Epidermal melanocyte (primary cell): ENCODE measurements at regions not wholly inside any gene's neighbourhood (a gene's known extent, or its start where the extent isn't known, plus 50 kb on each side); places are given as distances from the start of the nearest gene placed in this dataset.
"Not testable (repeated sequence)": the region's sequence is repeated elsewhere in the genome, so short reads cannot be mapped to it uniquely, and the experiment has no call there.

Experiments
- DNase-seq: peaks from one replicate; pipeline ENCODE4 v3.0.0; 2011; ENCODE audit warnings: low spot score; ENCODE audit not compliant: insufficient read length

DNA sequence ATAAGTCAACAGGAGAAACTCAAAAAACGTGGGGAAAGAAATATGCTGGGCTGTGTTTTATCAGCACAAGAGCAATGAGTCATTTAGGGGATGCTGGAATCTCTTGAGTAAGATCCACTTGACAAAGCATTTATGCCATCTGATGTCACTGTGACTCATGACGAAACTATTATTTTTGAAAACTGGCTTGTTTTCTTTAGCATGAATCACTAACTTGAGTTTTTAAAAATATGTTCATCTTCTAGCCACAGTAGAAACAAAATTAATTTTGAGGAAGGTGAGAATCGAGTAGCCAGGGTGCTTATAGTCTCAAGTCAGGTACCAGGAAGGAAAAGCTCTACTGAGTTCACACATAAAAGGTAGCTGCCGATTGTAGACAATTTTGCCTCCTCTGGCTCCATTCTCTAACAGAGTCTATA, 456.2 kb upstream of the MGAT4C start:
- DNase-seq, result peak; percentile 46

DNA sequence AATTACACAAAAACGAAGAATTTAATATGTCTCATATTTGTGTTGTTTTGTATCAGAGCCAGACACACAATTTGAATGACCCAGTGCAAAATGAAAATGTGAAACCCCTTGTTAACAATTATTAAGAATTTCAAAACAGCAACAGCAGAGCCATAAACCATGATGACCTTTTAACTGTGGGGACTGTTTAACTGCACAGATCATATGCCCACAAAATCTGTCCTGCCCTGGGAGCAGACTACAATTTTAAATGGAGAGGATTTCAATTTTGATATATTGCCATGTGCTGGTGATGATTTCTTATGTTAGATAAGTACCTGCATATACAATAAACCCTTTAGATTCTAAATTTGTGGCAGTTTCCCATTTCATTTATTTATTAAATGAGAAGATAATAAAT, 455.5 kb upstream of the MGAT4C start:
- DNase-seq, result no peak

DNA sequence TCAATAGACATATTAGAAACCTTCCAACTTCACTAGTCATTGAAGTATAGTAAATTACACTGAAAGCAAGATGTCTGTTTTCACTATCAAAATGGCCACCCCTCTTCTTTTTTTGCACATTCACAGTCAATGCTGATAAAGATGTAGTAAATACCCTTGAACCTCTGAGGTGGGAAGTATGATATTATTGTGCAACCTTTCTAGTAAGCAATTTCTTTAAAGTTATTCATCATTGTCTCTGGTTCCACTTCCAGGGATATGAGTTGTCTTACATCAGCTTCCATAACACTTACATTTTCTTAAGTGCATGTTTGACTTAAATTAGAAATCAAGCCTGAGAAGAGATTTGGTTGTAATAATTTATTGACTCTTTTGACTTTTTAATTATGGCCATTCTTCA, 453.9 kb upstream of the MGAT4C start:
- no peak for DNase-seq

DNA sequence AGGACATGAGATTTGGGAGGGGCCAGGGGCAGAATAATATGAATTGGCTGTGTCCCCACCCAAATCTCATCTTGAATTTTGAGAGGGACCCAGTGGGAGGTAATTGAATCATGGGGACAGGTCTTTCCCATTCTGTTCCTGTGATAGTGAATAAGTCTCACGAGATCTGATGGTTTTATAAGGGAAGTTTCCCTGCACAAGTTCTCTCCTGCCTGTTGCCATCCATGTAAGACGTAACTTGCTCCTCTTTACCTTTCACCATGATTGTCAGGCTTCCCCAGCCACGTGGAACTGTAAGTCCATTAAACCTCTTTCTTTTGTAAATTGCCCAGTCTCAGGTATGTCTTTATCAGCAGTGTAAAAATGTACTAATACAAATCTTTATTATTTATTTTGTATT, 452.8 kb upstream of the MGAT4C start:
- DNase-seq, result not testable (repeated sequence)

DNA sequence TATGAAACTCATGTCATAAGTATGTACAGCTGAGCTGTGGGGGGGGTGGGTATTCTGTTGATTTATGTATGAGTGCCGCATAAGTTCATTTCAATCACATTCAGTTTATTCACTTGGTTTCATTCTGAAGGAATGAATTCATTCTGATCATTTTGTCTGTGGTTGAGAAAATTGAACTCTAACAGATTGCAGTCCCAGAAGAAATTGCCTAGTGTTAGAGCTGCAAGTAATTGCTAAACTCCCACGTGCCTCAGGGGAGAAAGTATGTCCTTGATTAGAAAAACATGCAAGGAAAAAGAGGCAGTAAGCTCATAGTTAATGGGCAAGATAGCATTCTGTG, 442.4 kb upstream of the MGAT4C start:
- DNase-seq, result no peak

DNA sequence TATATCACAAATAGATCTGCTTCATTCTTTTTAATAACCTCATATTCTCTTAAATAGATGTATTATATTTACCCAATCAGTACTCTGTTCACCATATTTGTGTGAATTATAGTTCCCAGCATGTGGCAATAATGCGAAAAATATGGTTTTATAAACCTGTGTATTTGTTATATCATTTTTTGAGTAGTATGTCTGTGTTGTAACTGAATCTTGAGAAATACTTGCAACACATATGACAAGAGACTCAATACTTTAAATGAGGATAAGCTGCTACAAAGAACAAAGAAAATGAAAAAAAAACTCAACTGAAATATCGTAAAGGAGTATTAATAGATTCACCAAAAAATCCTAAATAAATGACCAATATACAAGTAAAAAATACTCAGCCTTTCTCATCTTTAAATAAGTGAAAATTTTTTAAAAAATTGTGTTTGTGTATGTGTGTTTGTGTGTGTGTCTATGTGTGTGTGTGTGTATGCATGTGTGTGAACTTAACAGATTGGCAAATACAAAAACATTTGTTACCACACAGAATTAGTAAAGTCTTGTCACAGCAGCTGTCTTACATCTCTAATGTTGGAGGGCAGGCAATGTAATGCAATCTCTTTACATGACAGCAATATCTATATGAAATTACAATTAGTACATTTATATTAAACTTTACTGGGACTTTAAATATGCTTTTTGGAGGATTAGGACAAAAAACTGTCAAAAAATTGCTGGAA, 441.9 kb upstream of the MGAT4C start:
- DNase-seq, result no peak

DNA sequence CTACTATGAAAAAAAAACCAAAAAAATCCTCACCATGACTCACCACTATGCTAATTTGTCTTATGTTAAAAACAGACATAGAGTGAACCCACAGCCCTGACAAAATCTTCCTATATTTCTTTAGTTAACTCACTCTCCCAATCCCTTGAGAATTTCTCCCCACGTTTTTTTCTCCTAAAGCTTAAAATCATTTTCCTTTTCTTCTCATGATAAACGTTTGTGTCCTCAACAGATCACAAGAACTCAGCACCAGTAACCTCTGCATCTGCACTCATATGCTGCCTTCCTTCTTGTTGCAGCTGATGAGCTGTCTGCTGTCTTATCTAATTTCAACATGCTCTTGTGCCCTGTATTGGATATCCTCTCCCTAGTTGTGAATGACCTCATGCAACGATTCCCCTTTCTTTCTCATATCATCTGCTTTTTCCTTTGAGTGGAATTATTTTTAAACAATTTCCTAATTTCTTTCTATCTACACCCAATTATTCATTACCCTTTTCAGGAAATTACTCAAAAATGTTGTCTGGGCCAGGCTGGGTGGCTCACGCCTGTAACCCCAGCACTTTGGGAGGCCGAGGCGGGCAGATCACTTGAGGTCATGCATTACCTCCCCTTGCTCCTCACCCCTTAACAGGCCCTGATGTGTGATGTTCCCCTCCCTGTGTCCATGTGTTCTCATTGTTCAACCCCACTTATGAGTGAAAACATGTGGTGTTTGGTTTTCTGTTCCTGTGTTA, 427.5 kb upstream of the MGAT4C start:
- no peak for DNase-seq

DNA sequence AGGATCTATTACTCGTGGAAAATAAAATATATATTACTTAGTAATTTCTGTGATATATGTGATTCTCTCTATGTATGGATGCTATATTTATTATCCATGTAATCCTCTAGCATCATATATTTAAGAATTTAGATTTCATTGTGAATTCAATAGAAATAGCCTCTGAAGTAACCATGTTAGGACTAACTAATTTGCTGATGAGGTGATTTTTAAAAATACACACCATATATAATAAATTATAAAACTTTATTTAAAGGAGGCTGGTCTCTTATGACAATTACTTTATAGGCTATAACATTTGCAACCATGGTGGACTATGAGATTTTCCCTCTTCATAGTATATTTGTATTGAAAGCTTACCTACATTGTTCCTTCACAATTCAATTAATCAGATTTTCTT, 424.9 kb upstream of the MGAT4C start:
- no peak for DNase-seq

DNA sequence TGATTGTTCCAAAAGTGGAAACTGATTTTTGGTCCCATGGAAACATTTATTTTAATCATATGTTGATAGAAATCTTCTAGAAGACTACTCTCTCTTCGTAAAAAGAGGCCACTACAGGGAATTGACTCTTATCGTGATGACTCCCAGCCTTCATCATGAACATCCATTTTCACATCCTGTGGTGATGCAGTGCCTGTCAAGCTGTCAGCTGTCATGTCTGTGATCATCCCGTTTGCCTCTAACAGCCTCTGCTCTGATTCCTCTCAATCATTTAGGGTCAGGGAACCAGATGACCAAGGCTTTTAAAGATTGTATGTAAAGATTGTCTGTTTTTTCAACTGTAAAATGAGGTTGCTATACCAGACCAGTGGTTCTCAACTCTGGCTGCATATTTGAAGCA, 419.0 kb upstream of the MGAT4C start:
- no peak for DNase-seq

DNA sequence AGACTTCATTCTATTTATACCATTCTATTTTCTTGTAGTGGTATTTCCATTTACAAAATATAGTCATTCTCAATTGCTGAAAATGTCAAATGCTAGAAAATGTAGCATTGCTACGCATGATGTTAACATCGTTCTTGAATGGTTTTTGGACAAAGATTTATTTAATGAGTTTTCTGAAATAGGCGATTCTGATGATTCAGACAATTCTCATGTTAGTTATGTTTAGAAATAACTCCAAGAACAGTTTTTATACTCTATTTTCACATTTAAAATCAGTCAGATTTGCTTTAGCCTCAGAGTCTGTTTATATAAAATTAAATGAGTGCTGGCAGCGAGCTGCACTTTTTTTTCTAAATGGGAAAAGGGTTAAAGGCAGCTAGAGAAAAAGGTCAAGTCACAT, 414.8 kb upstream of the MGAT4C start:
- DNase-seq, result no peak

DNA sequence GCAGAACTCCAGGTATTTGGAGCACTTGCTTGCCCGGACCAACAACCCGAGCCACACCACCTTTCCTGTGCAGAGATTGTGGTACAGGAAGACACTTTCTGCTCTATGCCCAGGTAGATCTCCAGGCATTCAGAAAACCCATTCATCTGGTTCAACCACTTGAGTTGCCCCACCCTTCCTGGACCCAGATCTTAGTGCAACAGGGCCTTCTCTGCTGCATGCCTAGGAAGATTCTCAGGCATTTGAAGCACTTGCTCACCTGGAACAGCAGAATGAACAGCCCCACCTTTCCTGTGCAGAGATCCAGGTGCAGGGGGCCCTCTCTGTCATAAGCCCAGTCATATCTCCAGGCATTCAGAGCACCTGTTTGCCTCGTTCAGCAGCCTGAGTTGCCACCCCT, 412.8 kb upstream of the MGAT4C start:
- DNase-seq, result no peak

DNA sequence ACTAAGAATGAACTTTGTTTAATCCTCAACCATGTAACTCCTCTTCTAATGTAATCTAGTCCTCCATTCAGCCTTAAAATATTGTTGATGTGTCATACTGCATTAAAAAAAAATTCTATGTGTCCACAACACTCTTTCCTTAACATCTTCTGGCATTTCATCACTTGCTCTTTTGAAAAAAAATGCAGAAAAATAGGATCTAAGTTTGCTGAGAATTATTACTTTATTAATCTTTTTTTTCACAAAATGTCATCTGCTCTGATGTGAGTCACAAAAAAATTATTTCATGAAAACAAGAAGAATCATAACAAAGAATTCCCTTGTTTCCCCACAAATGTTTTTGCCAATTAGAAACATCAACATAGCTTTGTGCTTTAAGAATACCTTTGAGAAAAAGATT, 410.1 kb upstream of the MGAT4C start:
- DNase-seq, result no peak

DNA sequence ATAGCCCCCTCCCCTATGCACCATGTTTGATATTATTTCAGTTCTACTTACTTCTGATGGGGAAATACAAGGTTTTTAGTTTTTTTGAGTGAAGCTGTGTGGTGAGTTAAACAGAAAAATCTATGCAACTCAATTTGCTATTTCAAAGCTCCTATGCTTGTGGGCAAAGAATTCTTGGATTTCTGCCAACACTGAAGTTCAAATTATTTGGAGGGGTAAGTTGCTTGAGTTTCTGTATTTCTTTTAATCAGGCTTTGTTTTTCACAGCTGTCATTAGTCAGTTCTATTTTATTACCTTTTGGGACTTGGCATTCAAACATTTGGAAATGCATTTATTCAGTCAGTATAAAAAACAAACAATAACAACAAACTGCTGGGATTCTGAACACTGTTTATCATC, 407.5 kb upstream of the MGAT4C start:
- no peak for DNase-seq

DNA sequence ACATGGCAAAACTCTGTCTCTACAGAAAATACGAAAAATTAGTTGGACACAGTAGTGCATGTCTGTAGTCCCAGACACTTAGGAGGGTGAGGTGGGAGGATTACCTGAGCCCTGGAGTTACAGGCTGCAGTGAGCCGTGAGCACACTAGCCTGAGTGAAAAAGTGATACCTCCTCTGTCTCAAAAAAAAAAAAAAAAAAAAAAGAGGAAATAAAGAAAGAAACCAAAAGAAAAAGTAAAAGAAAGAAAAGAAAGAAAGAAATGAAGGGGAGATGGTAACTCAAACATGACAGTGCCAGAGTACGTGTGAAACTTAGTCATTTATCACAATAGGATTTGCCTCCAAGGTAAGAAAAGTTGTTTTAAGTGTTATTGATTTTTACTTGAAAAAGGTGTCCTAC, 407.0 kb upstream of the MGAT4C start:
- DNase-seq, result no peak

DNA sequence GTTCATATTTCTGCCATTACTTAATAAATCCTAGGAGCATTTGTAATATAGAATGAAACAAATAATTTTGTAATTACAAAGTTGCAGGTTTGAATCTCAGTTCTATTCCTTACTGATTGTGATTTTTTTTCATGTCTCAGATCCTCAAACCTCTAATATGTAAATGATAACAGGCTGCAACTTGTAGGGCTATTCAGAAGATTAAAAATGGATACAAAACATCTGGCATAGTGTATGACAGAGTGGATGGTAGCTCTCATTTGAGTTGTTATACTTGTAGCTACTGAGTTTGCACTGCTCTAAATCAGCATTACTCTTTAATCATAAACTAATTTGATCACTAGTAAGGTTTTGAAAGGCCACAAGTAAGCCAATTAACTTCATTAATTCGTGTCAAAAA, 406.3 kb upstream of the MGAT4C start:
- DNase-seq, result no peak

DNA sequence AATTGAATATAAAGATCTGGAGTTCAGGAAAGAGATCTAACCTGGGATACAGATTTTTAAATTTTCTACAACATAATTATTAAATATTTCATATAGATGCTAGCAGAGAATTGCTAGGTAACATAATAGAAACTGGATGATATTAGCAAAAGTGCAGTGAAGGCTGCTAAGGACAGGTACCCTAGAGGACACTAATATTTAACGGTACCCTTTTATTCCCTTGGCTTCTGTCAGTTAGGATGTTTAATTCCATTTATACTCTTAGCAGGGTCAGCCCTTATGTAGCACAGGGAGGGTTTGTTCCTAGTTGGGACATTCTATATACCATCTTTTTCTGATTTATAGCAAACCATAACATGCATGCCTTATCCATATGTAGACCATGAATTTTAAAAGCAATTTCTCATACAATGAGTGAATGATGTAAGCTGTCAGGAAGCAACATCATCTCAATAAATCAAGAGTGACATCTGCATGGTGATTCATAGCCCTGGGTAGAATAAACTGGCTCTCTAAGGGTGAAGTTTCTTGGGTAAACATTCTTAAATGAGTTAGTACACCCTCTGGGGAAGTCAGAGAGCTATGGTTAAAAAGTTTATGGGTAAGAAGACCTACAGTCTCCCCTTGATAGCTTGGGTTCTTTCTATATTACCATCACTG, 404.4 kb upstream of the MGAT4C start:
- no peak for DNase-seq

DNA sequence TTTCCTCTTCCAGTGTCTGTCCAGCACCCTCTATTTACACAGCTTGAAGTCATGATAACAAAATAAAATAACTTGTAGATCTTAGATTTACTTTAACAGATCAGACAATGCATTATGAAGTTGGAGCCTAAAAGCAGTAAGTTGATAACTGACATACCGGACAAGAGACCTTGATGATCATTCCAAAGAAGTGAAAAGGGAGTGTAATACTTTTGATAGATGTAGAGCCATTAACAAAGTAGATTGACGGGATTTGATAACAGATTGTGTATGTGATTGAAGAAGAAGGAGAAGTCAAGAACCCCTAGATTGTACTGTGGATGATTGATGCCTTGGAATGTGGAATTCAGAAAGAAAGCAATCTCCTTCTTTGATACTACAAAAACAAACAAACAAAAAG, 403.8 kb upstream of the MGAT4C start:
- no peak for DNase-seq

DNA sequence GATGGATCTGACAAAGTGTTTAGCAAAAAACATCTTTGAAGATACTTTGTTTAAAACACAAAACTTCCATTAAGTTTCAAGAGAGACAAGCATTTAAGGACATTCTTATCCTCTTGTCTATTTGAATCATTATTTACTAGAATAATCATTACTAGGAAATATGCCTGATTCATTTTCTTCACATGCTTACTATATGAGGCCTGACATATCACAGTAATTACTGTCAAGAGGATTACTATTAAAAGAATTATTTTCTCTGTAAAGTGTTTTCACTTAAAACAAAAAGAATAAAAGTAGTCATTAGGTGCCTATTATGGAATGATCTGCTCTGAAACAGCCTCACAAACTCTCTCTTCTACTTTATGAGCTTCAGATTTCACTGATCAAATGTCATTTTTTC, 402.1 kb upstream of the MGAT4C start:
- no peak for DNase-seq

DNA sequence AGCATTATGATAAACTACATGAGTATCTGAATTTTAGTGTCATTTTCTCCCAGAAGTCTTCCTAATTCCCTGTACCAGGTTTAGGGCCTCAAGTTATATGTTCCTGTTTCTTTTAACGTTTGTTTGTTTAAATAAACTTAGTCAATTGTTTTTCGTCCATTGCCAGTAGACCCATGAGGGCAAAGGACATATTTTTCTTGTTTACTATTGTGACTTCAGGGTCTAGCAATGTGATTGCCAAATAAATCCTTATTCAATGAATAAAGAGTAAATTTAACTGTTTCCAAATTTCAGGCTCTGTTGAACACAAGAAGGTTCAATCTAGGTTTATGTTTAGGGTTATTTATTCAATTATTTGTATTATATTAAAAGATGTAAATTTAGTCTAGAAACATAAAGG, 391.6 kb upstream of the MGAT4C start:
- no peak for DNase-seq

DNA sequence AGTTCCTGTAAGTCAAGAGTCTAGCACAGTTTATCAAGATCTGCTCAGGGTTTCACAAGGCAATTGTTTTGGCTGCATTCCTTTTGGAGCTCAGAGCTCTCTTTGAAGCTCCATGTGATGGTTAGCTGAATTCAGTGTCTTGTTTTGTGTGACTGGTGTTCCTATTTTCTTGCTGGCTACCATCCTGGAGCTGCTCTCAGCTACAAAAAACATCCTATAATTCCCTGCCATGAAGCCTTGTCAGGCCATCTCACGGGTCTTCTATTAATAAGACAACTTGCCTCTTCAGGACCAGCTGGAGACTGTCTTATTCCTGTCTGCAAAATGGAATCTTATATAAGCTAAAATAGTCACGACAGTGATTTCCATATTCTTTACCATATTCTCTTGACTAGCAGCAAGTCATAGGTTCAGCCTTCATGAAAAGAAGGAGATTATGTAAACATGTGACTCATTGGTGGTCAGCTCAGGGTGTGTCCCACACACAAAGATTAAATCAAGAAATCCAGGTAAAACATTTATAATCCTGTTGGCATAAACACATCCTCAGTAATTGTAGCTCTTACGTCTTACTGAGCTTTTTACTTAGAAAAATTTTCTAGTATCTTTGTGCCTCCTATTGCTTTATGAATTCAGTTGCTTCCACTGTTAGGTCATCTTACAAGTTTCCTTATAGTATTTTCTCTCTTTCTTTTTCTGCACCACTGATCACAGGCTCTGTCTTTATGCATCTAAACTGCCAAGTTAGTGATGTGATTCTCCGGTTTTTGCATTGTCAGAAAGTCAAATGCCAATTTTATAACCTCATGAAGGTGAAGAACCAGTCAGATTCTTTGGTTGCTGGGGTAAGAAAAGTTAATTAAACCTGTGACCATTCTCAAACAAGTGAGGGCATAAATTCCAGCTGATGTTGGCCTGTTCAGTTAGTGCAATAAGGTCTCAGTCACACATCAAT, 378.5 kb upstream of the MGAT4C start:
- DNase-seq, result no peak

DNA sequence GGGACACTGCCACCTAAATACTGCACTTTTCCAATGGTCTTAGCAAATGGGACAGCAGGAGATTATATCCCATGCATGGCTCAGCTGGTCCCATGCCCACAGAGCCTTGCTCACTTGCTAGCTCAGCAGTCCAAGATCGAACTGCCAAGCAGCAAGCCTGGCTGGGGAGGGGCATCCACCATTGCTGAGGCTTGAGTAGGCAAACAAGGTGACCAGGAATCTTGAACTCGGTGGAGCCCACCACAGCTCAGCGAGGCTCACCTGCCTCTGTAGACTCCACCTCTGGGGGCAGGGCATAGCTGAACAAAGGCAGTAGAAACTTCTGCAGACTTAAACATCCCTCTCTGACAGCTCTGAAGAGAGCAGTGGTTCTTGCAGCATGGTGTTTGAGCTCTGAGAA, 370.8 kb upstream of the MGAT4C start:
- no peak for DNase-seq

DNA sequence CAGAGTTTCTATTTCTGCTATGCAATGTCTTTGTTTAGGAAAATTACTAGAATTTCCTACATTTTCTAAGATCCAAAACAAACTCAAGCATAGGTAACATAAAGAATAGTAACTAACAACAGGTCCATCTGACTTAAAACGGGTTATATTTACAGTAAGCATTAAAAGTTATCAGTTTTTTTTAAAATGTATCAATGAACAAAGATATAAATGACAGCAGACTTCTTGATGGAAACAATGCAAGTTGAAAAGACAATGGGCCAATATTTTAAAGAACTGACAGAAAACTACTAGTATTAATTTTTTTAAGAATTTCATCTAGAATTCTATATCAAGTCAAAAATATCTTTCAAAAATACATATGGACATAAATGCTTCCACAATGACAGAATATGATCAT, 367.1 kb upstream of the MGAT4C start:
- DNase-seq, result no peak
